ENCODE measurements at regions not wholly inside any gene's neighbourhood (a gene's known extent, or its start where the extent isn't known, plus 50 kb on each side); places are given as distances from the start of the nearest gene placed in this dataset.
A peak's percentile ranks its signal among the peaks of the same experiment; 100 is the strongest.

- TF ChIP-seq GABPA (IDR thresholded peaks at IDR 0.05; ENCODE audit: low read depth): no peak
- peak; percentile 73 for TF ChIP-seq CTCF (IDR thresholded peaks at IDR 0.05; ENCODE audit: insufficient read depth, low read length)
- no peak for TF ChIP-seq POLR2AphosphoS5 (IDR thresholded peaks at IDR 0.05; ENCODE audit: low read depth)
- no peak for TF ChIP-seq REST (IDR thresholded peaks at IDR 0.05; ENCODE audit: insufficient replicate concordance, low read depth)
Measured at GRCh38 chr5:79857714-79858409, 133.2 kb downstream of the MTX3 start.

Data from HL-60 (cell line).